K562 (cell line): ENCODE measurements at regions not wholly inside any gene's neighbourhood (a gene's known extent, or its start where the extent isn't known, plus 50 kb on each side); places are given as distances from the start of the nearest gene placed in this dataset.

Source experiments
- ATAC-seq: fragments of 200-7000 bp; cut with Tn5 transposase; 3 replicates; pipeline ENCODE4 v1.9.1; 2020; ENCODE audit warnings: moderate library complexity
- BruUV-seq: library from RNA; stranded (reverse); fragments of 400-500 nt; replicated peaks from 2 replicates; lab custom pipeline; 2021; lab: Mats Ljungman, UMichigan
- CTCF ChIA-PET: fragments of 300-600 bp; formaldehyde crosslinking; extraction: SDS; loops from one replicate; lab custom pipeline; 2021; ENCODE audit warnings: low intra/inter-chr PET ratio; lab: Yijun Ruan, JAX
- POLR2A ChIA-PET: fragments of 300-600, 350-650 bp; sonication (Branson Sonifier 250); formaldehyde crosslinking; extraction: SDS; loops from one replicate; lab custom pipeline; 2021; ENCODE audit warnings: antibody characterized with exemption, inconsistent platforms; lab: Yijun Ruan, JAX
- DNase-seq, 4 experiments: peaks; one replicate each; pipeline versions ENCODE4 v3.0.0 to v3.0.0-alpha.2; 2011 to 2018; ENCODE audit warnings: low spot score in 3 of 4, mixed read lengths in 3 of 4; ENCODE audit errors: extremely low read depth in 1 of 4
- FAIRE-seq: peaks from 2 replicates; lab custom pipeline; 2011; peaks lifted over from hg19 to GRCh38; lab: Jason Lieb, UNC
- H2AFZ ChIP-seq: 2 replicates; pipeline ENCODE4 v1.6.0; 2011; ENCODE audit warnings: low read depth, low read length, control low read depth, inconsistent platforms
- H3K27ac ChIP-seq: fragments of 200-600 bp; 3 replicates; pipeline ENCODE4 v1.8.0; 2011; ENCODE audit warnings: low read depth, mild to moderate bottlenecking, control low read depth, inconsistent platforms, low read length, moderate library complexity, mixed read lengths; ENCODE audit errors: extremely low read depth
- H3K27me3 ChIP-seq, 2 experiments: fragments of 300-600 bp in 1 of 2; 2 replicates in 1 of 2; 3 replicates in 1 of 2; pipeline versions ENCODE4 v1.6.0 to v1.8.0; 2011; ENCODE audit warnings: inconsistent platforms in 2 of 2, low read length in 2 of 2, mild to moderate bottlenecking in 1 of 2, mixed read lengths in 1 of 2, moderate library complexity in 1 of 2; ENCODE audit not compliant: control insufficient read depth in 2 of 2, insufficient read depth in 2 of 2
- H3K36me3 ChIP-seq: fragments of 300-600 bp; 3 replicates; pipeline ENCODE4 v1.8.0; 2011; ENCODE audit warnings: mild to moderate bottlenecking, low read length, inconsistent platforms; ENCODE audit not compliant: control insufficient read depth, insufficient read depth
- H3K4me1 ChIP-seq, 2 experiments: fragments of 200-600 bp in 1 of 2; replicated peaks in 1 of 2; 2 replicates in 1 of 2; 3 replicates in 1 of 2; pipeline versions ENCODE4 v1.5.1 to v1.8.0; 2011; ENCODE audit warnings: inconsistent platforms in 2 of 2, low read length in 2 of 2, mild to moderate bottlenecking in 1 of 2, mixed read lengths in 1 of 2, moderate library complexity in 1 of 2; ENCODE audit not compliant: control insufficient read depth in 2 of 2, insufficient read depth in 2 of 2
- H3K4me2 ChIP-seq: 2 replicates; pipeline ENCODE4 v1.6.1; 2011; ENCODE audit warnings: low read length, control low read depth, inconsistent platforms, mixed read lengths; ENCODE audit not compliant: insufficient read depth
- H3K4me3 ChIP-seq: fragments of 200-600 bp; sonication (generic), shearing (Covaris generic); 2 replicates; pipeline ENCODE4 v1.5.1; 2016; ENCODE audit warnings: control low read depth, inconsistent platforms
- H3K79me2 ChIP-seq: fragments of 200-600 bp; 3 replicates; pipeline ENCODE4 v1.8.0; 2011; ENCODE audit warnings: low read length, inconsistent platforms; ENCODE audit not compliant: control insufficient read depth, insufficient read depth
- H3K9ac ChIP-seq, 2 experiments: 2 replicates each; pipeline versions ENCODE4 v1.6.0 to v1.6.1; 2011; ENCODE audit warnings: low read depth in 2 of 2, low read length in 2 of 2, control low read depth in 1 of 2, inconsistent platforms in 1 of 2, mild to moderate bottlenecking in 1 of 2, mixed read lengths in 1 of 2; ENCODE audit not compliant: insufficient read depth in 1 of 2
- H3K9me1 ChIP-seq: one replicate; pipeline ENCODE4 v1.6.0; 2011; ENCODE audit warnings: inconsistent platforms, mild to moderate bottlenecking, low read length, moderate library complexity; ENCODE audit not compliant: control insufficient read depth, insufficient read depth
- H3K9me3 ChIP-seq: replicated peaks from 2 replicates; pipeline ENCODE4 v1.5.1; 2011; ENCODE audit warnings: low read depth, low read length, inconsistent platforms; ENCODE audit not compliant: control insufficient read depth, insufficient read depth
- H4K20me1 ChIP-seq: replicated peaks from 2 replicates; pipeline ENCODE4 v1.6.1; 2011; ENCODE audit warnings: low read length, inconsistent platforms, mixed read lengths; ENCODE audit not compliant: control insufficient read depth, insufficient read depth
- ARID2 ChIP-seq: fragments of 450-650 bp; IDR thresholded peaks from 2 replicates; pipeline ENCODE4 v1.6.1; 2017; ENCODE audit warnings: antibody characterized with exemption, mild to moderate bottlenecking
- HDGF ChIP-seq: fragments of 450-650 bp; IDR thresholded peaks from 2 replicates; pipeline ENCODE4 v1.6.1; 2016
- NR2C1 ChIP-seq, 2 experiments: fragments of 450-650 bp; IDR thresholded peaks; 2 replicates each; pipeline ENCODE4 v1.6.1; 2017; ENCODE audit warnings: mild to moderate bottlenecking in 2 of 2, antibody characterized with exemption in 1 of 2, inconsistent platforms in 1 of 2, missing compliant biosample characterization in 1 of 2, missing genetic modification characterization in 1 of 2
- PPARD ChIP-seq: fragments of 250-450 bp; sonication (Bioruptor Pico); IDR thresholded peaks from 2 replicates; pipeline ENCODE4 v1.8.0; 2022; ENCODE audit warnings: inconsistent platforms, mild to moderate bottlenecking, moderate library complexity
- SMC3 ChIP-seq: conservative IDR thresholded peaks from 2 replicates; pipeline ENCODE4 v1.6.1; 2011; ENCODE audit warnings: low read depth, low read length, improper control_type of control experiment; ENCODE audit not compliant: insufficient read depth
- ZNF785 ChIP-seq: fragments of 250-450 bp; sonication (Bioruptor Pico); IDR thresholded peaks from 2 replicates; pipeline ENCODE4 v1.4.0; 2020; ENCODE audit warnings: mild to moderate bottlenecking
- WGBS: fragments of 100-300 bp; shearing (Covaris generic); methylation state at CpG from one replicate; pipeline ENCODE4 v1.1.6; 2016; ENCODE audit warnings: low coverage, mixed read lengths; ENCODE audit not compliant: insufficient coverage; ENCODE audit errors: missing lambda C conversion rate; 5-methylcytosine and 5-hydroxymethylcytosine counted together
- in situ Hi-C: fragments of 300-500 bp; cut with MboI; formaldehyde crosslinking; loops from 4 replicates; pipeline ENCODE4 v1.15.0; 2018; ENCODE audit warnings: inconsistent platforms, mixed read lengths
- intact Hi-C: fragments of 100-400 bp; cut with micrococcal nuclease; formaldehyde crosslinking; loops from 2 replicates; pipeline ENCODE4 v1.14.2; 2022
- TF ChIP-seq, protein P1 (sequence below): fragments of 150-350 bp; conservative IDR thresholded peaks from 2 replicates; pipeline ENCODE4 v1.6.1; 2014; ENCODE audit warnings: low read length
- TF ChIP-seq, protein P2 (sequence below), 3 experiments: IDR thresholded peaks in 2 of 3; conservative IDR thresholded peaks in 1 of 3; 2 replicates each; pipeline ENCODE4 v1.5.1; 2011 to 2012; ENCODE audit warnings: low read length in 3 of 3, mild to moderate bottlenecking in 3 of 3, control low read depth in 2 of 3, improper control_type of control experiment in 1 of 3, inconsistent platforms in 1 of 3, low read depth in 1 of 3, mixed read lengths in 1 of 3, moderate library complexity in 1 of 3; ENCODE audit not compliant: insufficient read depth in 2 of 3
- TF ChIP-seq, protein P3 (sequence below): fragments of 450-650 bp; formaldehyde crosslinking; IDR thresholded peaks from 2 replicates; pipeline ENCODE4 v1.4.0; 2020; ENCODE audit warnings: mild to moderate bottlenecking, moderate library complexity

DNA sequence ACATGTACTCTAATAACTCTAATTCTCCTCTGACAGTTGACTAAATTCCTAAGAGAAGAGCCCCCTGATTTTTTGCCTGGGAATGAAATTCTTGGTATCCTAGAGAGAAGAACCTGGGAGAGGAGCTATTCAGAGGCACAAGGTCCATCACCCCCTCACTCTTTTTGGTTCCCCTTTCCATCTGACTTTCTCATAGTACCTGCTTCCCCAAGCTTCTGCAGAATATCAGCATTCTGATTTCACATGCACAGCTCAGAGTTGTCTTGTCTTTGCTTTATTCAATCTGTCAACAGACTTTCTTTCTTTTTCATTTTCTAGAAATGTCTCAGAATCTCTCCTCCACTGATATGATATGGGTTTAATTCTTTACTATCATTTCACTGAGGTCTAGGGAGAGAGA is 141.5 kb upstream of the FBXL17 start (continued):
- TF ChIP-seq HDGF = no peak
- TF ChIP-seq, protein P1, sequence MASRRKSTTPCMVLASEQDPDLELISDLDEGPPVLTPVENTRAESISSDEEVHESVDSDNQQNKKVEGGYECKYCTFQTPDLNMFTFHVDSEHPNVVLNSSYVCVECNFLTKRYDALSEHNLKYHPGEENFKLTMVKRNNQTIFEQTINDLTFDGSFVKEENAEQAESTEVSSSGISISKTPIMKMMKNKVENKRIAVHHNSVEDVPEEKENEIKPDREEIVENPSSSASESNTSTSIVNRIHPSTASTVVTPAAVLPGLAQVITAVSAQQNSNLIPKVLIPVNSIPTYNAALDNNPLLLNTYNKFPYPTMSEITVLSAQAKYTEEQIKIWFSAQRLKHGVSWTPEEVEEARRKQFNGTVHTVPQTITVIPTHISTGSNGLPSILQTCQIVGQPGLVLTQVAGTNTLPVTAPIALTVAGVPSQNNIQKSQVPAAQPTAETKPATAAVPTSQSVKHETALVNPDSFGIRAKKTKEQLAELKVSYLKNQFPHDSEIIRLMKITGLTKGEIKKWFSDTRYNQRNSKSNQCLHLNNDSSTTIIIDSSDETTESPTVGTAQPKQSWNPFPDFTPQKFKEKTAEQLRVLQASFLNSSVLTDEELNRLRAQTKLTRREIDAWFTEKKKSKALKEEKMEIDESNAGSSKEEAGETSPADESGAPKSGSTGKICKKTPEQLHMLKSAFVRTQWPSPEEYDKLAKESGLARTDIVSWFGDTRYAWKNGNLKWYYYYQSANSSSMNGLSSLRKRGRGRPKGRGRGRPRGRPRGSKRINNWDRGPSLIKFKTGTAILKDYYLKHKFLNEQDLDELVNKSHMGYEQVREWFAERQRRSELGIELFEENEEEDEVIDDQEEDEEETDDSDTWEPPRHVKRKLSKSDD = no peak
- TF ChIP-seq, all 486 proteins: peak for 0

DNA sequence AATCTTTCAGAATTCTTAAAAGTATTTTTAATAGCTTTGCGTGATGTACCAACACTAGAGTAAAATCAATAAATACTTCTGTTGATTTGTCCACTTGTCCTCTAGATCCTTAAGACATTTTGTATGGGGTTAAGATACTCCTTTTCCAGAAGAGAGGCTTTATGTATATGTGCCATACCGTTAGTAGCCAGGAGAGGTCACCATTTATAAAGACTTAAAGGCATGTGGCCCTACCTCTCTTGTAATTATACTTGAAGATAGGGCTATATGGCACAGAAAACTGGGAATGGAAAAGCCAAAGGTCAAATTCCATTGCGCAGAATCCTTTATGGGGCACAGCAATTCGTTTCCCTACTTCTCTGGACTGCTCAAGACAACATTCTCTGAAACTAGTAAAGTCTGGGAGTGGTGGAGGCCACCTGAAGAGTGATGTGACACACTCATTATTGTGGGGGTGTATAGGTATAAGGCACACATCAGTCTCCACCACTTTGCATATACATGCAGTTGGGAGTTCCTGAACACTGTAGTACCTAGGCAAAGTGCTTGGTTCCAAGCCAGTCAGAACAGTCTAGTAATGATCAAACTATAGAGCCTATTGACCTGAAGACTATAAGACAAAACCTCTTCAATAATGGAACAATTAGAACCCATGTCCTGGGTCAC is 140.1 kb upstream of the FBXL17 start:
- FAIRE-seq (peak; percentile 90), DNase-seq (peak; percentile 51 to 73 (median 52)), ATAC-seq (peak; percentile 98)
- intact Hi-C loops = loop anchor here (1.0 to 10.0 kb wide), 7 partner anchors 57 to 953 kb away; partner anchors contain the start of gene FER
- Histone ChIP-seq H3K9ac (no peak overlapping the region), H3K27ac (no peak overlapping the region), H3K4me2 (no peak overlapping the region), H2AFZ (no peak overlapping the region), H3K9me3 (0 out of 2 replicates have a peak, but pooled peaks cover 2% of the 10 kb centered on the region), H3K4me3 (no peak overlapping the region), H4K20me1 (no peaks in the 10 kb centered on the region), H3K36me3 (no peaks in the 10 kb centered on the region), H3K4me1 (peaks cover 0 to 7% of the 10 kb centered on the region in 2 experiments; a peak in 1 of 5 replicates), H3K9me1 (no peaks in the 10 kb centered on the region), H3K27me3 (no peaks in the 10 kb centered on the region), H3K79me2 (no peaks in the 10 kb centered on the region)
- ChIA-PET POLR2A (no interaction called here), CTCF (no interaction called here)
- BruUV-seq = no TSS peak
- 0% methylated on average over 4 of the region's 4 CpGs for WGBS
- in situ Hi-C loops = no loop called here
- peak; percentile 39; the same call in 1 of the 2 replicates for TF ChIP-seq SMC3
- TF ChIP-seq ZNF785 (CRISPR knock-in tag) = no peak
- 0 out of 2 replicates have a peak, but pooled peaks have one; percentile 19 for TF ChIP-seq ARID2
- TF ChIP-seq, protein P2, sequence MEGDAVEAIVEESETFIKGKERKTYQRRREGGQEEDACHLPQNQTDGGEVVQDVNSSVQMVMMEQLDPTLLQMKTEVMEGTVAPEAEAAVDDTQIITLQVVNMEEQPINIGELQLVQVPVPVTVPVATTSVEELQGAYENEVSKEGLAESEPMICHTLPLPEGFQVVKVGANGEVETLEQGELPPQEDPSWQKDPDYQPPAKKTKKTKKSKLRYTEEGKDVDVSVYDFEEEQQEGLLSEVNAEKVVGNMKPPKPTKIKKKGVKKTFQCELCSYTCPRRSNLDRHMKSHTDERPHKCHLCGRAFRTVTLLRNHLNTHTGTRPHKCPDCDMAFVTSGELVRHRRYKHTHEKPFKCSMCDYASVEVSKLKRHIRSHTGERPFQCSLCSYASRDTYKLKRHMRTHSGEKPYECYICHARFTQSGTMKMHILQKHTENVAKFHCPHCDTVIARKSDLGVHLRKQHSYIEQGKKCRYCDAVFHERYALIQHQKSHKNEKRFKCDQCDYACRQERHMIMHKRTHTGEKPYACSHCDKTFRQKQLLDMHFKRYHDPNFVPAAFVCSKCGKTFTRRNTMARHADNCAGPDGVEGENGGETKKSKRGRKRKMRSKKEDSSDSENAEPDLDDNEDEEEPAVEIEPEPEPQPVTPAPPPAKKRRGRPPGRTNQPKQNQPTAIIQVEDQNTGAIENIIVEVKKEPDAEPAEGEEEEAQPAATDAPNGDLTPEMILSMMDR (IDR thresholded peaks at IDR 0.05 in 2 of 3, conservative IDR thresholded peaks at IDR 0.05 in 1 of 3; ENCODE audit: insufficient read depth in 2 of 3, low read depth in 1 of 3, low read length in 3 of 3) = peak; percentile 57 to 81 (median 72); a peak in 5 of 6 replicates
- TF ChIP-seq PPARD (CRISPR knock-in tag) = no peak
- 0 out of 2 replicates have a peak, but pooled peaks have one; percentile 9 for TF ChIP-seq NR2C1 (IDR thresholded peaks at IDR 0.05)
- no peak for TF ChIP-seq NR2C1 (tag; IDR thresholded peaks at IDR 0.05)
- TF ChIP-seq, protein P3, sequence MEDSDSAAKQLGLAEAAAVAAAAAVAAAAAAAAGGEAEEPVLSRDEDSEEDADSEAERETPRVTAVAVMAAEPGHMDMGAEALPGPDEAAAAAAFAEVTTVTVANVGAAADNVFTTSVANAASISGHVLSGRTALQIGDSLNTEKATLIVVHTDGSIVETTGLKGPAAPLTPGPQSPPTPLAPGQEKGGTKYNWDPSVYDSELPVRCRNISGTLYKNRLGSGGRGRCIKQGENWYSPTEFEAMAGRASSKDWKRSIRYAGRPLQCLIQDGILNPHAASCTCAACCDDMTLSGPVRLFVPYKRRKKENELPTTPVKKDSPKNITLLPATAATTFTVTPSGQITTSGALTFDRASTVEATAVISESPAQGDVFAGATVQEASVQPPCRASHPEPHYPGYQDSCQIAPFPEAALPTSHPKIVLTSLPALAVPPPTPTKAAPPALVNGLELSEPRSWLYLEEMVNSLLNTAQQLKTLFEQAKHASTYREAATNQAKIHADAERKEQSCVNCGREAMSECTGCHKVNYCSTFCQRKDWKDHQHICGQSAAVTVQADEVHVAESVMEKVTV = peak; percentile 75
